ENCODE measurements at regions not wholly inside any gene's neighbourhood (a gene's known extent, or its start where the extent isn't known, plus 50 kb on each side); places are given as distances from the start of the nearest gene placed in this dataset.
"Not testable (repeated sequence)": the region's sequence is repeated elsewhere in the genome, so short reads cannot be mapped to it uniquely, and the experiment has no call there.

GRCh38 chr17:72565758-72566157 lies 444.9 kb downstream of the SOX9 start:
- DNase-seq, result no peak

GRCh38 chr17:72566671-72567484 lies 446.1 kb downstream of the SOX9 start:
- no peak for DNase-seq

GRCh38 chr17:72567774-72568173 lies 447.0 kb downstream of the SOX9 start:
- DNase-seq, result no peak

GRCh38 chr17:72569148-72569946 lies 448.5 kb downstream of the SOX9 start:
- no peak for DNase-seq

- DNase-seq, result no peak
Observed at GRCh38 chr17:72571813-72572396, 451.1 kb downstream of the SOX9 start.

- DNase-seq, result no peak
Observed at GRCh38 chr17:72572604-72573491, 452.0 kb downstream of the SOX9 start.

GRCh38 chr17:72573492-72573801 lies 452.6 kb downstream of the SOX9 start:
- not testable (repeated sequence) for DNase-seq

- no peak for DNase-seq
Observed at GRCh38 chr17:72574675-72575510, 454.1 kb downstream of the SOX9 start.

- DNase-seq, result no peak
Observed at GRCh38 chr17:72575542-72576233, 454.9 kb downstream of the SOX9 start.

- DNase-seq, result no peak
Observed at GRCh38 chr17:72576289-72576759, 455.5 kb downstream of the SOX9 start.

- DNase-seq, result no peak
Observed at GRCh38 chr17:72578817-72579470, 458.1 kb downstream of the SOX9 start.

GRCh38 chr17:72579990-72580320 lies 459.1 kb downstream of the SOX9 start:
- no peak for DNase-seq

- peak; percentile 57 for DNase-seq
Observed at GRCh38 chr17:72580321-72581127, 459.7 kb downstream of the SOX9 start.

- no peak for DNase-seq
Observed at GRCh38 chr17:72587156-72587555, 466.3 kb downstream of the SOX9 start.

GRCh38 chr17:72587773-72588511 lies 467.1 kb downstream of the SOX9 start:
- peak; percentile 40 for DNase-seq

- no peak for DNase-seq
Observed at GRCh38 chr17:72588561-72588960, 467.7 kb downstream of the SOX9 start.

GRCh38 chr17:72588961-72589360 lies 468.1 kb downstream of the SOX9 start:
- peak; percentile 77 for DNase-seq

- no peak for DNase-seq
Observed at GRCh38 chr17:72590382-72590781, 469.6 kb downstream of the SOX9 start.

- DNase-seq, result no peak
Observed at GRCh38 chr17:72590882-72591281, 470.1 kb downstream of the SOX9 start.

Measured in NCI-H1436 (cell line).